Liver (tissue), 3 donors: ENCODE measurements at regions not wholly inside any gene's neighbourhood (a gene's known extent, or its start where the extent isn't known, plus 50 kb on each side); places are given as distances from the start of the nearest gene placed in this dataset.

Experiments
- ATF3 ChIP-seq: IDR thresholded peaks from 2 replicates; pipeline ENCODE4 v1.6.1; 2016; ENCODE audit warnings: antibody characterized with exemption
- CTCF ChIP-seq: fragments of 150-350 bp; IDR thresholded peaks from 2 replicates; pipeline ENCODE4 v1.5.1; 2017; ENCODE audit warnings: improper control_type of control experiment, low read depth, low read length; ENCODE audit not compliant: missing input control
- FOXA1 ChIP-seq: IDR thresholded peaks from 2 replicates; pipeline ENCODE4 v1.6.1; 2016; ENCODE audit warnings: antibody characterized with exemption
- HNF4A ChIP-seq, 2 donors: conservative IDR thresholded peaks; 2 replicates each; pipeline ENCODE4 v1.6.1; 2016; ENCODE audit warnings: antibody characterized with exemption in 2 of 2, mild to moderate bottlenecking in 2 of 2
- JUND ChIP-seq, 2 donors: IDR thresholded peaks; 2 replicates each; pipeline ENCODE4 v1.6.1; 2016; ENCODE audit warnings: antibody characterized with exemption in 2 of 2
- MAX ChIP-seq: IDR thresholded peaks from 2 replicates; pipeline ENCODE4 v1.6.1; 2016; ENCODE audit warnings: antibody characterized with exemption
- NR2F2 ChIP-seq: IDR thresholded peaks from 2 replicates; pipeline ENCODE4 v1.6.1; 2016; ENCODE audit warnings: antibody characterized with exemption
- RAD21 ChIP-seq, 2 donors: IDR thresholded peaks; 2 replicates each; pipeline ENCODE4 v1.6.1; 2016; ENCODE audit warnings: antibody characterized with exemption in 2 of 2, mild to moderate bottlenecking in 2 of 2
- REST ChIP-seq: IDR thresholded peaks from 2 replicates; pipeline ENCODE4 v1.6.1; 2016; ENCODE audit warnings: antibody characterized with exemption, mild to moderate bottlenecking
- RXRA ChIP-seq, 2 donors: IDR thresholded peaks; 2 replicates each; pipeline ENCODE4 v1.6.1; 2017 to 2018; ENCODE audit warnings: antibody characterized with exemption in 2 of 2, mild to moderate bottlenecking in 1 of 2
- SP1 ChIP-seq: IDR thresholded peaks from 2 replicates; pipeline ENCODE4 v1.6.1; 2018; ENCODE audit warnings: antibody characterized with exemption, mild to moderate bottlenecking
- TAF1 ChIP-seq: conservative IDR thresholded peaks from 2 replicates; pipeline ENCODE4 v1.6.1; 2016; ENCODE audit warnings: antibody characterized with exemption, mild to moderate bottlenecking
- YY1 ChIP-seq: IDR thresholded peaks from 2 replicates; pipeline ENCODE4 v1.6.1; 2016; ENCODE audit warnings: antibody characterized with exemption, mild to moderate bottlenecking
- ZBTB33 ChIP-seq: IDR thresholded peaks from 2 replicates; pipeline ENCODE4 v1.6.1; 2016; ENCODE audit warnings: antibody characterized with exemption
- donor health status: healthy.
- donor health status: healthy.

DNA sequence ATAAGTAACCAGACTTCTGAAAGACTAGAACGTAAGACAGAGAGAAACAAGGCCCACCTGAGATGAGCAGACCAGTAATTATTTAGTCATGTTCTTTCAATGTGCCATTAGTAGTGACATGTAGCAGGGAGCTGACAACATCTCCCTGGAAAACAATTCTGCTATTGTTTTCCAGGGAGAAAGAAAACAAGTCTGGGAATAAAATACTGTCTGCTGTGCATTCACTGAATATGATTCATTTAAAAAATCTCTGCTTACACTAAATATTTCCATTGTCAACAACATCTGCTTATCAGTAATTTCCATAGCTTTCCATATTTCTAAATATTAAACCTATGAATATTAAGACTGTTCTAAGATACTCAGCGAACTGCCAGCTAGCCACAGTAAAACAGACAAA, 80.0 kb downstream of the VCAM1 start:
- TF ChIP-seq JUND (IDR thresholded peaks at IDR 0.05) (no peak), CTCF (no peak), TAF1 (no peak), YY1 (no peak), NR2F2 (no peak), SP1 (no peak), RXRA (IDR thresholded peaks at IDR 0.05) (no peak), RAD21 (IDR thresholded peaks at IDR 0.05) (no peak), ZBTB33 (no peak), HNF4A (conservative IDR thresholded peaks at IDR 0.05) (no peak), ATF3 (no peak), FOXA1 (no peak), MAX (no peak), REST (no peak)
